Liver (tissue), 7 donors: ENCODE measurements at regions not wholly inside any gene's neighbourhood (a gene's known extent, or its start where the extent isn't known, plus 50 kb on each side); places are given as distances from the start of the nearest gene placed in this dataset.

Experiments used
- DNase-seq: peaks from one replicate; pipeline ENCODE4 v3.0.0-alpha.2; 2017; ENCODE audit warnings: low spot score
- H3K27ac ChIP-seq, 2 donors: one replicate each; pipeline ENCODE4 v1.7.0; 2013; ENCODE audit warnings: inconsistent platforms in 2 of 2, low read length in 2 of 2, control low read depth in 1 of 2, low read depth in 1 of 2, mild to moderate bottlenecking in 1 of 2
- H3K27me3 ChIP-seq, 4 donors: one replicate each; pipeline versions ENCODE4 v1.6.1 to v1.7.0; 2013; ENCODE audit warnings: low read length in 3 of 4, inconsistent platforms in 1 of 4, mild to moderate bottlenecking in 1 of 4, moderate library complexity in 1 of 4; ENCODE audit not compliant: control insufficient read depth in 4 of 4, insufficient read depth in 4 of 4
- H3K36me3 ChIP-seq, 4 donors: one replicate each; pipeline versions ENCODE4 v1.6.1 to v1.7.0; 2013; ENCODE audit warnings: low read length in 3 of 4, mild to moderate bottlenecking in 3 of 4, low read depth in 1 of 4, moderate library complexity in 1 of 4; ENCODE audit not compliant: control insufficient read depth in 4 of 4, insufficient read depth in 3 of 4
- H3K4me1 ChIP-seq, 4 donors: one replicate each; pipeline versions ENCODE4 v1.6.1 to v1.7.0; 2013; ENCODE audit warnings: low read length in 3 of 4, mild to moderate bottlenecking in 3 of 4, moderate library complexity in 1 of 4; ENCODE audit not compliant: control insufficient read depth in 4 of 4, insufficient read depth in 4 of 4
- H3K4me3 ChIP-seq, 3 donors: one replicate each; pipeline versions ENCODE4 v1.6.1 to v1.7.0; 2013; ENCODE audit warnings: low read length in 3 of 3, control low read depth in 1 of 3, low read depth in 1 of 3, mild to moderate bottlenecking in 1 of 3
- H3K9ac ChIP-seq, 2 donors: one replicate each; pipeline ENCODE4 v1.7.0; 2013; ENCODE audit warnings: low read length in 2 of 2, mild to moderate bottlenecking in 2 of 2, moderate library complexity in 2 of 2, control low read depth in 1 of 2, low read depth in 1 of 2
- H3K9me3 ChIP-seq, 4 donors: one replicate each; pipeline versions ENCODE4 v1.6.1 to v1.7.0; 2013; ENCODE audit warnings: low read length in 3 of 4; ENCODE audit not compliant: control insufficient read depth in 4 of 4
- FOXA1 ChIP-seq: IDR thresholded peaks from 2 replicates; pipeline ENCODE4 v1.6.1; 2016; ENCODE audit warnings: antibody characterized with exemption
- FOXA2 ChIP-seq: IDR thresholded peaks from 2 replicates; pipeline ENCODE4 v1.6.1; 2016; ENCODE audit warnings: antibody characterized with exemption
- GABPA ChIP-seq, 2 donors: IDR thresholded peaks in 1 of 2; conservative IDR thresholded peaks in 1 of 2; 2 replicates each; pipeline ENCODE4 v1.6.1; 2016; ENCODE audit warnings: antibody characterized with exemption in 2 of 2, mild to moderate bottlenecking in 1 of 2, moderate library complexity in 1 of 2
- HNF4A ChIP-seq, 2 donors: conservative IDR thresholded peaks; 2 replicates each; pipeline ENCODE4 v1.6.1; 2016; ENCODE audit warnings: antibody characterized with exemption in 2 of 2, mild to moderate bottlenecking in 2 of 2
- HNF4G ChIP-seq: IDR thresholded peaks from 2 replicates; pipeline ENCODE4 v1.6.1; 2016; ENCODE audit warnings: antibody characterized with exemption
- JUND ChIP-seq, 2 donors: IDR thresholded peaks; 2 replicates each; pipeline ENCODE4 v1.6.1; 2016; ENCODE audit warnings: antibody characterized with exemption in 2 of 2
- NR2F2 ChIP-seq: IDR thresholded peaks from 2 replicates; pipeline ENCODE4 v1.6.1; 2016; ENCODE audit warnings: antibody characterized with exemption
- RAD21 ChIP-seq, 2 donors: IDR thresholded peaks; 2 replicates each; pipeline ENCODE4 v1.6.1; 2016; ENCODE audit warnings: antibody characterized with exemption in 2 of 2, mild to moderate bottlenecking in 2 of 2
- YY1 ChIP-seq: IDR thresholded peaks from 2 replicates; pipeline ENCODE4 v1.6.1; 2016; ENCODE audit warnings: antibody characterized with exemption, mild to moderate bottlenecking
- ZBTB33 ChIP-seq: IDR thresholded peaks from 2 replicates; pipeline ENCODE4 v1.6.1; 2016; ENCODE audit warnings: antibody characterized with exemption
- WGBS: extraction: QIAGEN DNeasy Blood & Tissue Kit; methylation state at CpG from one replicate; pipeline ENCODE4 v1.1.7; 2013; 5-methylcytosine and 5-hydroxymethylcytosine counted together
- TF ChIP-seq, protein P1 (sequence below): IDR thresholded peaks from 2 replicates; pipeline ENCODE4 v1.6.1; 2016; ENCODE audit warnings: antibody characterized with exemption, mild to moderate bottlenecking
- TF ChIP-seq, protein P2 (sequence below): IDR thresholded peaks from 2 replicates; pipeline ENCODE4 v1.6.1; 2016; ENCODE audit warnings: antibody characterized with exemption
- donor health status: healthy.
- donor health status: healthy.
- donor health status: healthy.
- donor health status: healthy.

- no peaks in the 10 kb centered on the region for H3K27me3 ChIP-seq
- DNase-seq = no peak
- H3K4me1 ChIP-seq = no peaks in the 10 kb centered on the region
- H3K9ac ChIP-seq = no peak overlapping the region
- H3K4me3 ChIP-seq = no peak overlapping the region
- H3K36me3 ChIP-seq = no peaks in the 10 kb centered on the region
- no peak overlapping the region for H3K27ac ChIP-seq
- TF ChIP-seq ZBTB33 = no peak
- H3K9me3 ChIP-seq = peaks cover 0 to 5% (median under 1%) of the 10 kb centered on the region in 4 donors
- WGBS = 81% methylated on average over 5 of the region's 5 CpGs
Measured at GRCh38 chr5:3365501-3366215, 230.0 kb upstream of the IRX1 start.

- Histone ChIP-seq H3K4me1 (no peaks in the 10 kb centered on the region), H3K9ac (no peak overlapping the region), H3K9me3 (peaks cover 0 to 5% (median under 1%) of the 10 kb centered on the region in 4 donors), H3K4me3 (no peak overlapping the region), H3K27ac (no peak overlapping the region), H3K36me3 (no peaks in the 10 kb centered on the region), H3K27me3 (no peaks in the 10 kb centered on the region)
- TF ChIP-seq HNF4A (conservative IDR thresholded peaks at IDR 0.05) (no peak), RAD21 (IDR thresholded peaks at IDR 0.05) (no peak), NR2F2 (no peak)
- DNase-seq = no peak
- 59% methylated on average over 4 of the region's 4 CpGs for WGBS
Measured at GRCh38 chr5:3364941-3365340, 230.7 kb upstream of the IRX1 start.

- no peak overlapping the region for H3K4me3 ChIP-seq
- H3K4me1 ChIP-seq = no peaks in the 10 kb centered on the region
- WGBS = 74% methylated on average over 4 of the region's 4 CpGs
- peaks cover 0 to 5% (median under 1%) of the 10 kb centered on the region in 4 donors for H3K9me3 ChIP-seq
- no peaks in the 10 kb centered on the region for H3K36me3 ChIP-seq
- DNase-seq = no peak
- peaks cover 0 to 2% (median 0%) of the 10 kb centered on the region in 4 donors for H3K27me3 ChIP-seq
- no peak overlapping the region for H3K27ac ChIP-seq
- TF ChIP-seq GABPA (IDR thresholded peaks at IDR 0.05 in 1 of 2, conservative IDR thresholded peaks at IDR 0.05 in 1 of 2) (no peak), FOXA1 (no peak), HNF4A (conservative IDR thresholded peaks at IDR 0.05) (no peak), JUND (IDR thresholded peaks at IDR 0.05) (no peak), YY1 (no peak), FOXA2 (no peak), HNF4G (no peak), NR2F2 (no peak)
- TF ChIP-seq, protein P1, sequence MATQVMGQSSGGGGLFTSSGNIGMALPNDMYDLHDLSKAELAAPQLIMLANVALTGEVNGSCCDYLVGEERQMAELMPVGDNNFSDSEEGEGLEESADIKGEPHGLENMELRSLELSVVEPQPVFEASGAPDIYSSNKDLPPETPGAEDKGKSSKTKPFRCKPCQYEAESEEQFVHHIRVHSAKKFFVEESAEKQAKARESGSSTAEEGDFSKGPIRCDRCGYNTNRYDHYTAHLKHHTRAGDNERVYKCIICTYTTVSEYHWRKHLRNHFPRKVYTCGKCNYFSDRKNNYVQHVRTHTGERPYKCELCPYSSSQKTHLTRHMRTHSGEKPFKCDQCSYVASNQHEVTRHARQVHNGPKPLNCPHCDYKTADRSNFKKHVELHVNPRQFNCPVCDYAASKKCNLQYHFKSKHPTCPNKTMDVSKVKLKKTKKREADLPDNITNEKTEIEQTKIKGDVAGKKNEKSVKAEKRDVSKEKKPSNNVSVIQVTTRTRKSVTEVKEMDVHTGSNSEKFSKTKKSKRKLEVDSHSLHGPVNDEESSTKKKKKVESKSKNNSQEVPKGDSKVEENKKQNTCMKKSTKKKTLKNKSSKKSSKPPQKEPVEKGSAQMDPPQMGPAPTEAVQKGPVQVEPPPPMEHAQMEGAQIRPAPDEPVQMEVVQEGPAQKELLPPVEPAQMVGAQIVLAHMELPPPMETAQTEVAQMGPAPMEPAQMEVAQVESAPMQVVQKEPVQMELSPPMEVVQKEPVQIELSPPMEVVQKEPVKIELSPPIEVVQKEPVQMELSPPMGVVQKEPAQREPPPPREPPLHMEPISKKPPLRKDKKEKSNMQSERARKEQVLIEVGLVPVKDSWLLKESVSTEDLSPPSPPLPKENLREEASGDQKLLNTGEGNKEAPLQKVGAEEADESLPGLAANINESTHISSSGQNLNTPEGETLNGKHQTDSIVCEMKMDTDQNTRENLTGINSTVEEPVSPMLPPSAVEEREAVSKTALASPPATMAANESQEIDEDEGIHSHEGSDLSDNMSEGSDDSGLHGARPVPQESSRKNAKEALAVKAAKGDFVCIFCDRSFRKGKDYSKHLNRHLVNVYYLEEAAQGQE = no peak
- TF ChIP-seq, protein P2, sequence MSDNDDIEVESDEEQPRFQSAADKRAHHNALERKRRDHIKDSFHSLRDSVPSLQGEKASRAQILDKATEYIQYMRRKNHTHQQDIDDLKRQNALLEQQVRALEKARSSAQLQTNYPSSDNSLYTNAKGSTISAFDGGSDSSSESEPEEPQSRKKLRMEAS = no peak
- H3K9ac ChIP-seq = no peak overlapping the region
Measured at GRCh38 chr5:3364433-3364832, 231.2 kb upstream of the IRX1 start.
